MCF 10A (cell line): ENCODE measurements at regions not wholly inside any gene's neighbourhood (a gene's known extent, or its start where the extent isn't known, plus 50 kb on each side); places are given as distances from the start of the nearest gene placed in this dataset.

Experiments
- BruUV-seq: library from RNA; stranded (reverse); fragments of 400-500 nt; replicated peaks from 2 replicates; lab custom pipeline; 2021; lab: Mats Ljungman, UMichigan
- CTCF ChIA-PET: fragments of 300-600 bp; sonication (Branson Sonifier 250); formaldehyde crosslinking; extraction: SDS; loops from one replicate; lab custom pipeline; 2021; ENCODE audit warnings: antibody characterized with exemption, inconsistent platforms; lab: Yijun Ruan, JAX
- POLR2A ChIA-PET: fragments of 300-600, 350-650 bp; sonication (Branson Sonifier 250); formaldehyde crosslinking; extraction: SDS; loops from one replicate; lab custom pipeline; 2020; ENCODE audit warnings: antibody characterized with exemption, inconsistent platforms; lab: Yijun Ruan, JAX
- DNase-seq: peaks from one replicate; pipeline ENCODE4 v3.0.0-alpha.2; 2018; ENCODE audit not compliant: unreplicated experiment
- H3K27ac Mint-ChIP-seq: one replicate; pipeline ENCODE4 v1.8.0; 2022; ENCODE audit warnings: mild to moderate bottlenecking, low read depth, mixed read lengths; ENCODE audit not compliant: unreplicated experiment
- H3K27me3 Mint-ChIP-seq: one replicate; pipeline ENCODE4 v1.8.0; 2022; ENCODE audit warnings: mixed read lengths; ENCODE audit not compliant: insufficient read depth, unreplicated experiment
- H3K36me3 Mint-ChIP-seq: one replicate; pipeline ENCODE4 v1.8.0; 2022; ENCODE audit warnings: mild to moderate bottlenecking, moderate library complexity, mixed read lengths; ENCODE audit not compliant: insufficient read depth, unreplicated experiment
- H3K4me1 Mint-ChIP-seq: one replicate; pipeline ENCODE4 v1.8.0; 2022; ENCODE audit warnings: mixed read lengths; ENCODE audit not compliant: insufficient read depth, unreplicated experiment
- H3K4me3 Mint-ChIP-seq: one replicate; pipeline ENCODE4 v1.8.0; 2022; ENCODE audit warnings: mild to moderate bottlenecking, moderate library complexity, mixed read lengths; ENCODE audit not compliant: unreplicated experiment
- H3K9me3 Mint-ChIP-seq: one replicate; pipeline ENCODE4 v1.8.0; 2022; ENCODE audit warnings: mixed read lengths; ENCODE audit not compliant: unreplicated experiment
- intact Hi-C: fragments of 100-400 bp; cut with micrococcal nuclease; formaldehyde crosslinking; loops from 2 replicates; pipeline ENCODE4 v1.14.1; 2022
- TF ChIP-seq, protein P1 (sequence below): fragments of 200-600 bp; IDR thresholded peaks from one replicate; pipeline ENCODE4 v1.8.0; 2022; ENCODE audit warnings: antibody characterized with exemption, mild to moderate bottlenecking; ENCODE audit not compliant: unreplicated experiment

DNA sequence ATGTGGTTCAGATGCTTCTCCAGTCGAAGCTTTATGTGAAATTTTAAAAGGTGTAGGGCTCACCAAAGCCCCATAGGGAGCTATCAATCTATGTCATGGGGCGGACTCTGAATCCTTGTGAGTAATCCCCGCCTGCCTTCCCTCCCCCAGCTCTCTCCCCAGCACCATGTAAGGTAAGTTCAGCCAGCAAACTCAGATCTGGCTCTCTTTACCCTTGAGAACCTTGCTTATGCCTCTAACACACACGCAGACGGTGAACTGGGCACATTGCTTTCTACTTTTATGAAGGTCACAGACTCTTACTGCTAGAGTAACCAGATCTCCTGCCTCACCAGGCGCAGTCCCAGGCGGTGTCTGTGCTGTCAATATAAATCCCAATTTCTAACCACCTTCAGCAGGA lies 82.6 kb upstream of the CNKSR3 start:
- Mint-ChIP-seq H3K9me3 (no peaks in the 10 kb centered on the region), H3K27ac (no peak overlapping the region), H3K27me3 (no peaks in the 10 kb centered on the region), H3K36me3 (no peaks in the 10 kb centered on the region), H3K4me1 (peaks cover 6% of the 10 kb centered on the region), H3K4me3 (no peak overlapping the region)
- ChIA-PET CTCF (interaction anchor here (0.6 kb wide), 2 partner anchors 245 to 1508 kb away, joined by 3 read pairs; no protein-coding TSS in a partner anchor), POLR2A (interaction anchor here (2.0 kb wide), 1 partner anchor 8 kb away, joined by 5 read pairs; no protein-coding TSS in a partner anchor)
- BruUV-seq: no TSS peak
- intact Hi-C loops: no loop called here
- no peak for DNase-seq
- TF ChIP-seq, protein P1, sequence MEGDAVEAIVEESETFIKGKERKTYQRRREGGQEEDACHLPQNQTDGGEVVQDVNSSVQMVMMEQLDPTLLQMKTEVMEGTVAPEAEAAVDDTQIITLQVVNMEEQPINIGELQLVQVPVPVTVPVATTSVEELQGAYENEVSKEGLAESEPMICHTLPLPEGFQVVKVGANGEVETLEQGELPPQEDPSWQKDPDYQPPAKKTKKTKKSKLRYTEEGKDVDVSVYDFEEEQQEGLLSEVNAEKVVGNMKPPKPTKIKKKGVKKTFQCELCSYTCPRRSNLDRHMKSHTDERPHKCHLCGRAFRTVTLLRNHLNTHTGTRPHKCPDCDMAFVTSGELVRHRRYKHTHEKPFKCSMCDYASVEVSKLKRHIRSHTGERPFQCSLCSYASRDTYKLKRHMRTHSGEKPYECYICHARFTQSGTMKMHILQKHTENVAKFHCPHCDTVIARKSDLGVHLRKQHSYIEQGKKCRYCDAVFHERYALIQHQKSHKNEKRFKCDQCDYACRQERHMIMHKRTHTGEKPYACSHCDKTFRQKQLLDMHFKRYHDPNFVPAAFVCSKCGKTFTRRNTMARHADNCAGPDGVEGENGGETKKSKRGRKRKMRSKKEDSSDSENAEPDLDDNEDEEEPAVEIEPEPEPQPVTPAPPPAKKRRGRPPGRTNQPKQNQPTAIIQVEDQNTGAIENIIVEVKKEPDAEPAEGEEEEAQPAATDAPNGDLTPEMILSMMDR: no peak

DNA sequence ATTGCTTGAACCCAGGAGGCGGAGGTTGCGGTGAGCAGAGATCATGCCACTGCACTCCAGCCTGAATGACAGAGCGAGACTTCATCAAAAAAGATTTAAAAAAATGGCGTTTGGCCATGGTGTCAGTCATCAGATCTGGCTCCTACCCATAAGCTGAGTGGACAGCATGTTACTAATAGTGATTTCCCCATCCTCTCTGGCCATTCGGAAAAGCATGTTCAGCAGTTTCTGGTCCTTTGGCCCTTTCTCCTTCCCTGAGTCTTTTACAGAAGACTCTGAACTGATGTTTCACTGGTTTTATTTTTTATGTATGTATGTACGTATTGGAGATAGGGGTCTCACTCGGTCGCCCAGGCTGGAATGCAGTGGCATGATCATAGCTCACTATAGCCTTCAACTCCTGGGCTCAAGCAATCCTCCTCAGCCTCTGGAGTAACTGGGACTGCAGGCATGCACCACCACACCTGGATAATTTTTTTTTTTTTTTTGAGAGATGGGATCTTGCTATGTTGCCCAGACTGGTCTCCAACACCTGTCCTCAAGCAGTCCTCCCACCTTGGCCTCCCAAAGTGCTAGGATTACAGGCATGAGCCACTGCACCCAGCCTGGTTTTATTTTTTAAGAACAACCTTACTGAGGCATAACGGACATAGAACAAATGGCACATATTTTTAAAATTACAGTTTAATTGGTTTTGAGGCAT lies 84.2 kb upstream of the CNKSR3 start:
- H3K4me3 Mint-ChIP-seq: no peak overlapping the region
- TF ChIP-seq, protein P1: no peak
- H3K27ac Mint-ChIP-seq: no peak overlapping the region
- no peaks in the 10 kb centered on the region for H3K9me3 Mint-ChIP-seq
- ChIA-PET CTCF (interaction anchor here (0.7 kb wide), 1 partner anchor 211 kb away, joined by 5 read pairs; no protein-coding TSS in a partner anchor), POLR2A (no interaction called here)
- H3K27me3 Mint-ChIP-seq: no peaks in the 10 kb centered on the region
- no TSS peak for BruUV-seq
- no peaks in the 10 kb centered on the region for H3K4me1 Mint-ChIP-seq
- no peaks in the 10 kb centered on the region for H3K36me3 Mint-ChIP-seq
- no peak for DNase-seq
- intact Hi-C loops: no loop called here

DNA sequence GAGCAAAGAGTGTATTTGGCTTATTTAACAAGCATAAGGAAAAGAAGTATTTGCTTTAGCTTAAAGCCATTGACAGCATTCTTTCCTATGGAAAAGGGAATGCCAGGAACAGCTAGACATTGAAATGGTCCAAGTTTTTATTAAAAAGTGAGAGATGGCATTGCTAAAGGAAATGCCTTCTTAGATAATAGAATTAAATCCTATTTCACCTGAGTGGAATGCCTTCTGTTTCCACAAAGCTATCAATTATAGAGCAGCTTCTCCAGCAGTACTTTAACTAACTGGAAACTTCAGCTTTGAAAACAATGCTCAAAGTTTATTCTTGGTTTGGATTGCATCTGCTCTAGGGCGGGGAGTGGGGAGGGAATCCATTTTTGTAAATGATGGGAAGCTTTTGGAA lies 85.1 kb upstream of the CNKSR3 start:
- Mint-ChIP-seq H3K36me3 (no peaks in the 10 kb centered on the region), H3K9me3 (no peaks in the 10 kb centered on the region), H3K4me1 (no peaks in the 10 kb centered on the region), H3K27me3 (no peaks in the 10 kb centered on the region), H3K4me3 (no peak overlapping the region), H3K27ac (no peak overlapping the region)
- BruUV-seq: no TSS peak
- CTCF ChIA-PET: interaction anchor here (0.7 kb wide), 1 partner anchor 18 kb away, joined by 4 read pairs; no protein-coding TSS in a partner anchor
- intact Hi-C loops: no loop called here
- POLR2A ChIA-PET: interaction anchor here (0.7 to 1.0 kb wide), 2 partner anchors 18 to 27 kb away, joined by 3 read pairs; no protein-coding TSS in a partner anchor
- TF ChIP-seq, protein P1: no peak
- no peak for DNase-seq

DNA sequence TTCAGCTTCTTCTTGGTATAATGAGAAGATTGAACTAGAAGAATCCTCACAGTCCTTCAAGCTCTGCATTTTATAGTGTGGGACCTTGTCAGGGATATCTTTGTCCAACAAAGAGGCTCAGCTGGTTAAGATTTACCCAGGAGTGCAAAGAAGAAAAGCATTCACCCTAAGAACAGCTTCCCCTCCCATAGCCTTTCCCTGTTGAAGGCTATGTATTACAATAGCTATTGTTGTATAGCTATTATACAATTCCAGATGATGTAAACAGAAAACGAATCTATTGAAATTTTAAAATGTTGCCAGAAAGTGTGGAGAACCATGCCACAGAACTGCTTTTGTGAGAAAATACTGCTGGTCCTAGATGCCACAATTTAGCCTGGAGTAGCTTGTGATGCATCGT lies 85.5 kb upstream of the CNKSR3 start:
- Mint-ChIP-seq H3K27me3 (no peaks in the 10 kb centered on the region), H3K27ac (no peak overlapping the region), H3K4me3 (no peak overlapping the region), H3K4me1 (no peaks in the 10 kb centered on the region), H3K36me3 (no peaks in the 10 kb centered on the region), H3K9me3 (no peaks in the 10 kb centered on the region)
- intact Hi-C loops: no loop called here
- POLR2A ChIA-PET: interaction anchor here (0.6 to 1.0 kb wide), 4 partner anchors 18 to 476 kb away, joined by 3 read pairs; no protein-coding TSS in a partner anchor
- no peak for DNase-seq
- CTCF ChIA-PET: interaction anchor here (0.7 kb wide), 1 partner anchor 17 kb away, joined by 4 read pairs; no protein-coding TSS in a partner anchor
- TF ChIP-seq, protein P1: no peak
- no TSS peak for BruUV-seq
